ENCODE measurements at regions not wholly inside any gene's neighbourhood (a gene's known extent, or its start where the extent isn't known, plus 50 kb on each side); places are given as distances from the start of the nearest gene placed in this dataset.
A peak's percentile ranks its signal among the peaks of the same experiment; 100 is the strongest.

DNA sequence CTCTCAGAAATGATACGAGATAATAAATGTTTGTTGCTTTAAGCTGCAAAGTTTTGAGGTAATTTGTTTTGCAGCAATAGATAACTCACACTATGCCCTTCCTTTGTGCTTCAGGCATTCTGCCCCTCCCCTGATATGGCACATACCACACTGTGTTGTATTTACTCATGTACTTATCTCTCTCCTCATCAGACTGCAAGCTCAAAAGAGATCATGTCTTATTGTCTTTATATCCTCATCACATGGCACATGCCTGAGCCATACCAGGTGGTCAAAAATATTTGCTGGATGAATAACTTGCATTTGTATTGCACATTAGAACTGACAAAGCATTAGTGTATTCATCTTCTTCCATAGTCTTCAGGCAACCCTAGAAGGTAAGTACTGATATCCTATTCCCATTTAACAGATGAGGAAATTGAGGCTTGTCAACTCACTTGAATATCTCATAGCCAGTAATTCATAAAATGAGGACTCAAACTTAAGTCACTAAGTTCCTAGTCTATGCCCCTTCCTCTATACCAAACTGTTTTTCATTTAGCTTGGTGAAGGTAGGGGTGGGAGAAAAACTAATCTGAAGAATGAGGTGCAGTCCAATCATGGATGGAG is 83.9 kb upstream of the EED start:
- Histone ChIP-seq H3K4me3 (no peak overlapping the region), H3K27ac (peak overlapping the region in 1 of 2 donors; percentile 33), H3K36me3 (no peaks in the 10 kb centered on the region), H3K9me3 (no peaks in the 10 kb centered on the region), H3K27me3 (no peaks in the 10 kb centered on the region), H3K4me1 (ENCODE audit: insufficient read depth) (peaks cover 26% of the 10 kb centered on the region)
- TF ChIP-seq, protein P1, sequence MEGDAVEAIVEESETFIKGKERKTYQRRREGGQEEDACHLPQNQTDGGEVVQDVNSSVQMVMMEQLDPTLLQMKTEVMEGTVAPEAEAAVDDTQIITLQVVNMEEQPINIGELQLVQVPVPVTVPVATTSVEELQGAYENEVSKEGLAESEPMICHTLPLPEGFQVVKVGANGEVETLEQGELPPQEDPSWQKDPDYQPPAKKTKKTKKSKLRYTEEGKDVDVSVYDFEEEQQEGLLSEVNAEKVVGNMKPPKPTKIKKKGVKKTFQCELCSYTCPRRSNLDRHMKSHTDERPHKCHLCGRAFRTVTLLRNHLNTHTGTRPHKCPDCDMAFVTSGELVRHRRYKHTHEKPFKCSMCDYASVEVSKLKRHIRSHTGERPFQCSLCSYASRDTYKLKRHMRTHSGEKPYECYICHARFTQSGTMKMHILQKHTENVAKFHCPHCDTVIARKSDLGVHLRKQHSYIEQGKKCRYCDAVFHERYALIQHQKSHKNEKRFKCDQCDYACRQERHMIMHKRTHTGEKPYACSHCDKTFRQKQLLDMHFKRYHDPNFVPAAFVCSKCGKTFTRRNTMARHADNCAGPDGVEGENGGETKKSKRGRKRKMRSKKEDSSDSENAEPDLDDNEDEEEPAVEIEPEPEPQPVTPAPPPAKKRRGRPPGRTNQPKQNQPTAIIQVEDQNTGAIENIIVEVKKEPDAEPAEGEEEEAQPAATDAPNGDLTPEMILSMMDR (IDR thresholded peaks at IDR 0.05) = no peak
- no peak for TF ChIP-seq EP300 (IDR thresholded peaks at IDR 0.05)
- DNase-seq = no peak
- 6 to 19% (median 16%) methylated on average over 1 of the region's 1 CpG for WGBS, 3 donors
- intact Hi-C loops (cut with DNase I) = no loop called here

- intact Hi-C loops (cut with DNase I) = no loop called here
- no peaks in the 10 kb centered on the region for H3K27me3 ChIP-seq
- no peak for DNase-seq
- H3K36me3 ChIP-seq = no peaks in the 10 kb centered on the region
- no peak overlapping the region for H3K4me3 ChIP-seq
- 52 to 56% (median 56%) methylated on average over 3 of the region's 3 CpGs for WGBS, 3 donors
- no peak overlapping the region for H3K27ac ChIP-seq
- no peak for TF ChIP-seq POLR2A (IDR thresholded peaks at IDR 0.05)
- no peak for TF ChIP-seq EP300 (IDR thresholded peaks at IDR 0.05)
- TF ChIP-seq, protein P1 (IDR thresholded peaks at IDR 0.05) = no peak
- H3K9me3 ChIP-seq = no peaks in the 10 kb centered on the region
- H3K4me1 ChIP-seq (ENCODE audit: insufficient read depth) = peaks cover 26% of the 10 kb centered on the region
These were observed 85.0 kb upstream of the EED start for GRCh38 chr11:86159581-86159891.

DNA sequence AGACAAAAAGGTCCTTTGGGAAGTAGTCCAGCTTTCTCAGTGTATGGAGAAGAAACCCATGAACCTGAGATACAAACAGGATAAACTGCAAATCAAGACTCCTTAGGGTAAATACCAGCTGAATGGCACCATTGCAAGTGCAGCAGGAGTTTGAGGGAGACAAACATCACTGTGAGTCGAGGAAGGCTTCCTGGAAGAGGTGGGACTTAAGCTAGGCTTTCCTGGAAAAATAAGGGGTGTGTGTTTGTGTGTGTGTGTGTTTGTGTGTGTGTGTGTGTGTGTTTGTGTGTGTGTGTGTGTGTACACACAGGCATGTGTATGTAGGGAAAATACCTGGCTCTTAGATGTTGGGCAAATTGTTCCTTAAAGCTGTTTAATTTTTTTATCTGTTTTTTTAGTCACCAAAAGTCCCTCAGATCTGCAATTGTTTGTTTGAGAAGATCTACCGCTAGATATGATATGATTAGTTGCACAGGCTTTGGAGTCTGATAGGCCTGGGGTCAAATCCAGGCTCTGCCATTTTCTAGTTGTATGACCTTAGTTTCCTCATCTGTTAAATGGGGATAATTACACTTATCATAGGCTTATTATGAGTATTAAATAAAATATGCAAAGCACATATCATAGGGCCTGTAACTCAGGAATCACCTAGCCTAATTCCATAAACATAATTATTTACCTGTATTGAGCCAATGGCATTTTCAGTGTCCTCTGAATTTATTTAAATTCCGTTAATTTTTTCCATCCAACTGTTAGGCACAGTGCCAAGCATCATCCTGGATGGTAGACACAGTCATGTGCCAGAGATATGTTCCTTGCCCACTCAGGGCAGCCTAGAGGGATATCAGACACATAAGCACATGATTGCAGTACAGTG is 85.6 kb upstream of the EED start:
- 79 to 87% (median 83%) methylated on average over 3 of the region's 3 CpGs for WGBS, 3 donors
- H3K9me3 ChIP-seq = no peaks in the 10 kb centered on the region
- DNase-seq = no peak
- H3K27ac ChIP-seq = no peak overlapping the region
- peaks cover 26% of the 10 kb centered on the region for H3K4me1 ChIP-seq (ENCODE audit: insufficient read depth)
- no peaks in the 10 kb centered on the region for H3K36me3 ChIP-seq
- TF ChIP-seq EP300 (IDR thresholded peaks at IDR 0.05) (no peak), POLR2A (IDR thresholded peaks at IDR 0.05) (no peak)
- TF ChIP-seq, protein P1 (IDR thresholded peaks at IDR 0.05) = no peak
- H3K4me3 ChIP-seq = no peak overlapping the region
- H3K27me3 ChIP-seq = no peaks in the 10 kb centered on the region
- intact Hi-C loops (cut with DNase I) = no loop called here

DNA sequence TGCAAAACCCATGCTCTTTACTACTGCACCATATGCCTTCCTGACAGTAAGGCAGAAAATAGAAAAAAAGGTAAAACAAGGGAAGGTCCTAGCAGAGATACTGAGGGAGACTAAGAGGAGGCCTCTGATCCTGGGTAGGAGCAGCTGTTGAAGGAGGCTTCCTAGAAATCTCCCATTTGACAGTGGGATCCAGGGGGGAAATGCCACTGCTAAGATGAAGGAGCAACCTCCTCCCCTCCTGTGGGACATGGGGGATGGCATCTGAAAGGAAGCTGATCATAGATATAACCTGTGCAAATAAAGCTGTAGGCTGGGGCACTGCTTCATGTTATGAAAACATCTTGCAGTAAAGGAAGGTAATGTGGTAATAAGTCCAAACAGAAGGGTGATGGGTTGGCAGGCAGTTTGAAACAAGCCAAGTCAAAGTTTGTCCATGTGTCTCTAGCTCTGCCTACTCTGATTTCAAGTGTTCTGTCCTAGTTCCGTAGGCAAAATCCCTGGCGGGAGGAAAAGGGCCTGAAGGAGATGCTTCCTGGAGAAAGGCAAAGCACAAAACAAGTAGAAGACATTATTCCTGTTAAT is 86.7 kb upstream of the EED start:
- Histone ChIP-seq H3K27me3 (no peaks in the 10 kb centered on the region), H3K4me3 (no peak overlapping the region), H3K9me3 (no peaks in the 10 kb centered on the region), H3K4me1 (ENCODE audit: insufficient read depth) (peaks cover 29% of the 10 kb centered on the region), H3K27ac (no peak overlapping the region), H3K36me3 (no peaks in the 10 kb centered on the region)
- intact Hi-C loops (cut with DNase I) = no loop called here
- TF ChIP-seq, protein P1 (IDR thresholded peaks at IDR 0.05) = no peak
- TF ChIP-seq POLR2A (IDR thresholded peaks at IDR 0.05) (no peak), EP300 (IDR thresholded peaks at IDR 0.05) (no peak)
- no peak for DNase-seq
- WGBS, 3 donors = 91 to 94% (median 93%) methylated on average over 2 of the region's 2 CpGs

Data from ovary (tissue), 7 donors.